Spleen (tissue), 11 donors: ENCODE measurements at regions not wholly inside any gene's neighbourhood (a gene's known extent, or its start where the extent isn't known, plus 50 kb on each side); places are given as distances from the start of the nearest gene placed in this dataset.

Experiments used
- DNase-seq: peaks from one replicate; pipeline ENCODE4 v3.0.0-alpha.2; 2020
- H3K27ac ChIP-seq, 8 donors: fragments of 200-600 bp; sonication (generic) in 7 of 8; 1 replicate in 4 of 8; 2 replicates in 4 of 8; pipeline versions ENCODE4 v1.5.0 to v1.8.0; 2016 to 2021; ENCODE audit warnings: inconsistent platforms in 4 of 8, mild to moderate bottlenecking in 4 of 8, moderate library complexity in 1 of 8
- H3K27me3 ChIP-seq, 7 donors: fragments of 200-600 bp; sonication (generic) in 6 of 7; replicated peaks in 1 of 7; 1 replicate in 4 of 7; 2 replicates in 3 of 7; pipeline versions ENCODE4 v1.5.0 to v1.8.0; 2016 to 2021; ENCODE audit warnings: inconsistent platforms in 3 of 7, mild to moderate bottlenecking in 1 of 7
- H3K36me3 ChIP-seq, 6 donors: fragments of 200-600 bp; sonication (generic) in 5 of 6; 1 replicate in 4 of 6; 2 replicates in 2 of 6; pipeline versions ENCODE4 v1.5.0 to v1.8.0; 2016 to 2021; ENCODE audit warnings: inconsistent platforms in 2 of 6
- H3K4me1 ChIP-seq, 6 donors: fragments of 200-600 bp; sonication (generic) in 5 of 6; 1 replicate in 3 of 6; 2 replicates in 3 of 6; pipeline versions ENCODE4 v1.5.0 to v1.8.0; 2016 to 2021; ENCODE audit warnings: inconsistent platforms in 3 of 6
- H3K4me3 ChIP-seq, 8 donors: fragments of 200-600 bp; sonication (generic) in 7 of 8; 1 replicate in 4 of 8; 2 replicates in 4 of 8; pipeline versions ENCODE4 v1.5.0 to v1.8.0; 2016 to 2021; ENCODE audit warnings: inconsistent platforms in 4 of 8, mild to moderate bottlenecking in 4 of 8, moderate library complexity in 2 of 8
- H3K9me3 ChIP-seq, 8 donors: fragments of 200-600 bp; sonication (generic) in 7 of 8; 1 replicate in 4 of 8; 2 replicates in 4 of 8; pipeline versions ENCODE4 v1.5.0 to v1.8.0; 2016 to 2021; ENCODE audit warnings: inconsistent platforms in 4 of 8
- CTCF ChIP-seq, 11 experiments: fragments of 200-600 bp in 7 of 11; fragments of 450-650 bp in 4 of 11; sonication (generic) in 4 of 11; IDR thresholded peaks in 8 of 11; conservative IDR thresholded peaks in 3 of 11; 1 replicate in 7 of 11; 2 replicates in 4 of 11; pipeline versions ENCODE4 v1.4.0 to v1.8.0; 2016 to 2021; ENCODE audit warnings: antibody characterized with exemption in 11 of 11, inconsistent platforms in 4 of 11, mild to moderate bottlenecking in 1 of 11
- POLR2A ChIP-seq, 3 donors: fragments of 450-650 bp; IDR thresholded peaks; one replicate each; pipeline ENCODE4 v1.5.1; 2017; ENCODE audit warnings: antibody characterized with exemption in 3 of 3, mild to moderate bottlenecking in 1 of 3
- POLR2AphosphoS5 ChIP-seq, 3 donors: sonication (generic); formaldehyde crosslinking; IDR thresholded peaks; one replicate each; pipeline ENCODE4 v1.5.1; 2017; ENCODE audit warnings: antibody characterized with exemption in 3 of 3
- WGBS, 5 donors: extraction: QIAGEN DNeasy Blood & Tissue Kit in 3 of 5; methylation state at CpG; one replicate each; pipeline versions ENCODE4 v1.1.5 to v1.1.7; 2013 to 2018; 5-methylcytosine and 5-hydroxymethylcytosine counted together
- intact Hi-C: fragments of 100-400 bp; cut with DNase I; formaldehyde crosslinking; loops from one replicate; pipeline ENCODE4 v1.15.0; 2023; ENCODE audit warnings: low total_unique reads
- donor health status: healthy with polysubstance abuse.
- donor health status: DM: no; HTN: no; CAD: no; lungs with moderate emphysema.
- donor health status: DM: no; HTN: no; CAD: no.
- donor health status: Bipolar disorder and iron deficiency.
- donor health status: healthy.
- donor health status: DM: no; HTN: no; CAD: no.
- donor health status: DM: yes; HTN: yes; CAD: no.

- Histone ChIP-seq H3K27ac (no peak overlapping the region), H3K9me3 (peaks cover 0 to 3% (median 0%) of the 10 kb centered on the region in 8 donors), H3K36me3 (no peaks in the 10 kb centered on the region), H3K27me3 (no peaks in the 10 kb centered on the region), H3K4me3 (no peak overlapping the region), H3K4me1 (no peaks in the 10 kb centered on the region)
- intact Hi-C loops: no loop called here
- TF ChIP-seq CTCF (IDR thresholded peaks at IDR 0.05 in 8 of 11, conservative IDR thresholded peaks at IDR 0.05 in 3 of 11) (no peak), POLR2AphosphoS5 (IDR thresholded peaks at IDR 0.05) (no peak), POLR2A (IDR thresholded peaks at IDR 0.05) (no peak)
- WGBS, 5 donors: 73 to 88% (median 80%) methylated on average over 7 of the region's 7 CpGs
- no peak for DNase-seq
These were observed 759.1 kb upstream of the IGFBP3 start for GRCh38 chr7:46680147-46680546.

GRCh38 chr7:46679671-46680070 lies 758.6 kb upstream of the IGFBP3 start:
- intact Hi-C loops: no loop called here
- Histone ChIP-seq H3K27me3 (no peaks in the 10 kb centered on the region), H3K4me3 (no peak overlapping the region), H3K4me1 (no peaks in the 10 kb centered on the region), H3K36me3 (no peaks in the 10 kb centered on the region), H3K9me3 (no peaks in the 10 kb centered on the region), H3K27ac (no peak overlapping the region)
- TF ChIP-seq POLR2A (IDR thresholded peaks at IDR 0.05): no peak
- no peak for TF ChIP-seq POLR2AphosphoS5 (IDR thresholded peaks at IDR 0.05)
- no peak for TF ChIP-seq CTCF (IDR thresholded peaks at IDR 0.05 in 8 of 11, conservative IDR thresholded peaks at IDR 0.05 in 3 of 11)
- DNase-seq: no peak

- Histone ChIP-seq H3K4me3 (no peak overlapping the region), H3K27ac (no peak overlapping the region), H3K36me3 (no peaks in the 10 kb centered on the region), H3K27me3 (no peaks in the 10 kb centered on the region), H3K4me1 (no peaks in the 10 kb centered on the region), H3K9me3 (no peaks in the 10 kb centered on the region)
- intact Hi-C loops: no loop called here
- no peak for DNase-seq
- WGBS, 5 donors: 65 to 86% (median 81%) methylated on average over 2 of the region's 2 CpGs
- TF ChIP-seq POLR2AphosphoS5 (IDR thresholded peaks at IDR 0.05) (no peak), POLR2A (IDR thresholded peaks at IDR 0.05) (no peak), CTCF (IDR thresholded peaks at IDR 0.05 in 8 of 11, conservative IDR thresholded peaks at IDR 0.05 in 3 of 11) (no peak)
These were observed 757.3 kb upstream of the IGFBP3 start for GRCh38 chr7:46678421-46678820.

GRCh38 chr7:46675456-46675855 lies 754.4 kb upstream of the IGFBP3 start:
- no peak overlapping the region for H3K27ac ChIP-seq
- DNase-seq: no peak
- WGBS, 5 donors: 86 to 92% (median 90%) methylated on average over 4 of the region's 4 CpGs
- intact Hi-C loops: no loop called here
- no peak for TF ChIP-seq CTCF (IDR thresholded peaks at IDR 0.05 in 8 of 11, conservative IDR thresholded peaks at IDR 0.05 in 3 of 11)
- no peak for TF ChIP-seq POLR2A (IDR thresholded peaks at IDR 0.05)
- no peak for TF ChIP-seq POLR2AphosphoS5 (IDR thresholded peaks at IDR 0.05)
- H3K36me3 ChIP-seq: no peaks in the 10 kb centered on the region
- H3K4me3 ChIP-seq: no peak overlapping the region
- no peaks in the 10 kb centered on the region for H3K27me3 ChIP-seq
- no peaks in the 10 kb centered on the region for H3K4me1 ChIP-seq
- H3K9me3 ChIP-seq: no peaks in the 10 kb centered on the region
